SK-N-MC (cell line): ENCODE measurements at regions not wholly inside any gene's neighbourhood (a gene's known extent, or its start where the extent isn't known, plus 50 kb on each side); places are given as distances from the start of the nearest gene placed in this dataset.

Experiments used
- EZH2 ChIP-seq: fragments of 200-600 bp; sonication (generic); IDR thresholded peaks from one replicate; pipeline ENCODE4 v1.6.1; 2017; ENCODE audit warnings: antibody characterized with exemption
- FOXP2 ChIP-seq: optimal IDR thresholded peaks from 2 replicates; pipeline ENCODE3; 2011; ENCODE audit warnings: mild to moderate bottlenecking, moderate library complexity; ENCODE audit not compliant: insufficient read depth; ENCODE audit errors: extremely low read length, control extremely low read depth
- POLR2AphosphoS5 ChIP-seq: IDR thresholded peaks from 2 replicates; pipeline ENCODE4 v1.6.1; 2012; ENCODE audit warnings: mild to moderate bottlenecking, low read depth, low read length, borderline replicate concordance

- no peak for TF ChIP-seq POLR2AphosphoS5
- no peak for TF ChIP-seq EZH2
- no peak for TF ChIP-seq FOXP2
Observed at GRCh38 chr10:118499186-118499585, 96.3 kb downstream of the PRLHR start.
